ENCODE measurements at regions not wholly inside any gene's neighbourhood (a gene's known extent, or its start where the extent isn't known, plus 50 kb on each side); places are given as distances from the start of the nearest gene placed in this dataset.

DNA sequence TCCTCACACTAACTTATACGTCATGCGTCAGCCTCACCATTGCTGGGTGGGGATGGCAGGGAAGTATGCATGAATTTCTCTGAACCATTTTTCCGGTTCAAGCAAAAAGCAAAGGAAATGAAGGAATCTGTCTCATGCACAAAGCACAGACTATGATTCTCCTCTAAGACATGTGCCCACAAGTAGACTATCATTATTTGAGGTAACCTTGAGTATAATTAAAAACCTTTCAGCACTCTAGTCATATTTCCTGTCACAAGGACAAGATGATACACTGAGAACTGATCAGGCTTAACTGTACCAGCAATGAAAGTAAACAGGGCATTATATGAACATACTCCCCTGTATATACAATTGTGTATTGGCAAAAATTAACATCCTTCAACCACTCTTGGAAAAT is 56.7 kb upstream of the TSC22D2 start:
- Mint-ChIP-seq H3K27me3 (peaks cover 10% of the 10 kb centered on the region), H3K9me3 (ENCODE audit: insufficient read depth) (no peaks in the 10 kb centered on the region), H3K4me3 (no peak overlapping the region), H3K27ac (no peak overlapping the region), H3K4me1 (no peaks in the 10 kb centered on the region)
- Histone ChIP-seq H3K36me3 (replicated peaks in 1 of 2; ENCODE audit: control extremely low read depth in 1 of 2, control insufficient read depth in 1 of 2, extremely low read depth in 1 of 2, insufficient read depth in 2 of 2, low read length in 1 of 2) (no peaks in the 10 kb centered on the region), H3K4me2 (replicated peaks; ENCODE audit: low read depth, low read length, poor library complexity, severe bottlenecking) (no peak overlapping the region), H2AFZ (ENCODE audit: insufficient read depth, low read depth, low read length, poor library complexity, severe bottlenecking) (no peak overlapping the region), H3K79me2 (ENCODE audit: control insufficient read depth, insufficient read depth, low read length) (no peaks in the 10 kb centered on the region), H4K20me1 (ENCODE audit: control insufficient read depth, insufficient read depth, low read length, poor library complexity, severe bottlenecking) (no peaks in the 10 kb centered on the region), H3K4me3 (ENCODE audit: control extremely low read depth in 1 of 5, extremely low read depth in 1 of 5, insufficient read depth in 1 of 5, low read depth in 2 of 5, low read length in 4 of 5) (no peak overlapping the region), H3K27me3 (replicated peaks in 1 of 4; ENCODE audit: control extremely low read depth in 1 of 4, control insufficient read depth in 3 of 4, insufficient read depth in 4 of 4, low read length in 3 of 4) (no peaks in the 10 kb centered on the region), H3K9ac (ENCODE audit: low read length) (no peak overlapping the region), H3K4me1 (ENCODE audit: control insufficient read depth in 2 of 2, insufficient read depth in 2 of 2, low read length in 2 of 2) (no peaks in the 10 kb centered on the region), H3K9me3 (ENCODE audit: control extremely low read depth in 1 of 3, control insufficient read depth in 2 of 3, insufficient read depth in 1 of 3, low read length in 2 of 3) (no peaks in the 10 kb centered on the region), H3K27ac (ENCODE audit: low read length in 2 of 2) (no peak overlapping the region)
- intact Hi-C loops (cut with micrococcal nuclease) = no loop called here
- no CpG with 5 or more reads among the region's 3 CpGs for whole genome bisulfite sequencing (ENCODE audit: insufficient coverage)
- TF ChIP-seq, protein P1, sequence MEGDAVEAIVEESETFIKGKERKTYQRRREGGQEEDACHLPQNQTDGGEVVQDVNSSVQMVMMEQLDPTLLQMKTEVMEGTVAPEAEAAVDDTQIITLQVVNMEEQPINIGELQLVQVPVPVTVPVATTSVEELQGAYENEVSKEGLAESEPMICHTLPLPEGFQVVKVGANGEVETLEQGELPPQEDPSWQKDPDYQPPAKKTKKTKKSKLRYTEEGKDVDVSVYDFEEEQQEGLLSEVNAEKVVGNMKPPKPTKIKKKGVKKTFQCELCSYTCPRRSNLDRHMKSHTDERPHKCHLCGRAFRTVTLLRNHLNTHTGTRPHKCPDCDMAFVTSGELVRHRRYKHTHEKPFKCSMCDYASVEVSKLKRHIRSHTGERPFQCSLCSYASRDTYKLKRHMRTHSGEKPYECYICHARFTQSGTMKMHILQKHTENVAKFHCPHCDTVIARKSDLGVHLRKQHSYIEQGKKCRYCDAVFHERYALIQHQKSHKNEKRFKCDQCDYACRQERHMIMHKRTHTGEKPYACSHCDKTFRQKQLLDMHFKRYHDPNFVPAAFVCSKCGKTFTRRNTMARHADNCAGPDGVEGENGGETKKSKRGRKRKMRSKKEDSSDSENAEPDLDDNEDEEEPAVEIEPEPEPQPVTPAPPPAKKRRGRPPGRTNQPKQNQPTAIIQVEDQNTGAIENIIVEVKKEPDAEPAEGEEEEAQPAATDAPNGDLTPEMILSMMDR (IDR thresholded peaks at IDR 0.05) = no peak
- TF ChIP-seq EZH2 (IDR thresholded peaks at IDR 0.05; ENCODE audit: borderline replicate concordance, insufficient read depth, low read depth, low read length, poor library complexity, severe bottlenecking) = no peak
- ChIA-PET POLR2A (no interaction called here), CTCF (no interaction called here)
- ATAC-seq (ENCODE audit: low read depth) = no peak
- no peak for DNase-seq

DNA sequence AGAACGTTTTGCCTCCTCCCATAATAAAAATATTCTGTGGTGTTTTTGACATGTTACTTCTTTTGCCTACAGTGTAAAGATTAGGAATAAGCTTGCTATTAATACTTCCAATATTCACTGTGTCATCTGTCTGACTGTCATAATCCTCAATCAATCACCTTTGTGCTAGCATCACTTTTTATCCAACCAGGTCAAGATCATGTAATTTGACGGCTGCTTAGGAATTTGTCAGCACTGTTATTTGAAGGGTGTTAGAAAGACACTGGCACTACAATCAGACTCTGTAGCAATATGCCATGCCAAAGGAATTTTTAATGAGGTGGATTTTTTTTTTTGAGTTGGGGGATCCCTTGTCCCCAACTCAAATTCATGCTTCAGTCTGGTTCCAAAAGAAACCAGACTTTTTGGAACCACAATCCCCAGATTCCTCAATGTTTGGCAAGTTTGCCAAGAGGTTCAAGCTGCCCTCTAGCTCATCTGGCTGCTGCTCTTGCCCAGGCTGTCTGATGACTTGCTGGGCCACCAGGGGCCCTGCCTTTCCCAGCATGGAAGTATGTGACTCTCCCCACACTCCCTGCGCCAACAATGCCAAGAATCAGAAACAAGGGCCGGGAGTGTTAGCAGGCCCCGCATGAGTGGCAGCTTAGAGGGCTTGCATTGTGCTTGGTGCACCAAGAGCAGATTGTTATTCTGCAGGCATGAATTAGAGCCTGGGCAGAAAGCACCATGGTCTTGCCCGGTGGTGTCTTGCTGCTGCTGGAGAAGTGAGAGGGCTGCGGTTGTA is 58.6 kb upstream of the TSC22D2 start:
- Histone ChIP-seq H3K79me2 (ENCODE audit: control insufficient read depth, insufficient read depth, low read length) (no peaks in the 10 kb centered on the region), H3K9me3 (ENCODE audit: control extremely low read depth in 1 of 3, control insufficient read depth in 2 of 3, insufficient read depth in 1 of 3, low read length in 2 of 3) (no peaks in the 10 kb centered on the region), H4K20me1 (ENCODE audit: control insufficient read depth, insufficient read depth, low read length, poor library complexity, severe bottlenecking) (no peaks in the 10 kb centered on the region), H3K4me1 (ENCODE audit: control insufficient read depth in 2 of 2, insufficient read depth in 2 of 2, low read length in 2 of 2) (no peaks in the 10 kb centered on the region), H3K4me2 (replicated peaks; ENCODE audit: low read depth, low read length, poor library complexity, severe bottlenecking) (no peak overlapping the region), H2AFZ (ENCODE audit: insufficient read depth, low read depth, low read length, poor library complexity, severe bottlenecking) (no peak overlapping the region), H3K36me3 (replicated peaks in 1 of 2; ENCODE audit: control extremely low read depth in 1 of 2, control insufficient read depth in 1 of 2, extremely low read depth in 1 of 2, insufficient read depth in 2 of 2, low read length in 1 of 2) (no peaks in the 10 kb centered on the region), H3K9ac (ENCODE audit: low read length) (no peak overlapping the region), H3K27ac (ENCODE audit: low read length in 2 of 2) (no peak overlapping the region), H3K27me3 (replicated peaks in 1 of 4; ENCODE audit: control extremely low read depth in 1 of 4, control insufficient read depth in 3 of 4, insufficient read depth in 4 of 4, low read length in 3 of 4) (no peaks in the 10 kb centered on the region), H3K4me3 (ENCODE audit: control extremely low read depth in 1 of 5, extremely low read depth in 1 of 5, insufficient read depth in 1 of 5, low read depth in 2 of 5, low read length in 4 of 5) (no peak overlapping the region)
- DNase-seq (no peak), ATAC-seq (ENCODE audit: low read depth) (no peak)
- Mint-ChIP-seq H3K9me3 (ENCODE audit: insufficient read depth) (no peaks in the 10 kb centered on the region), H3K4me1 (no peaks in the 10 kb centered on the region), H3K4me3 (no peak overlapping the region), H3K27ac (no peak overlapping the region), H3K27me3 (peaks cover 13% of the 10 kb centered on the region)
- ChIA-PET POLR2A (no interaction called here), CTCF (no interaction called here)
- 95% methylated on average over 4 of the region's 7 CpGs for WGBS (ENCODE audit: insufficient coverage)
- TF ChIP-seq EZH2 (IDR thresholded peaks at IDR 0.05; ENCODE audit: borderline replicate concordance, insufficient read depth, low read depth, low read length, poor library complexity, severe bottlenecking) = no peak
- TF ChIP-seq, protein P1 (IDR thresholded peaks at IDR 0.05) = no peak
- intact Hi-C loops (cut with micrococcal nuclease) = no loop called here
